Muscle layer of duodenum (tissue), 2 donors: ENCODE measurements at regions not wholly inside any gene's neighbourhood (a gene's known extent, or its start where the extent isn't known, plus 50 kb on each side); places are given as distances from the start of the nearest gene placed in this dataset.
A peak's percentile ranks its signal among the peaks of the same experiment; 100 is the strongest.
"Not testable (repeated sequence)": the region's sequence is repeated elsewhere in the genome, so short reads cannot be mapped to it uniquely, and the experiment has no call there.

Experiments used
- H3K27ac ChIP-seq: one replicate; pipeline ENCODE4 v1.7.0; 2013; ENCODE audit warnings: mild to moderate bottlenecking, low read length
- H3K27me3 ChIP-seq: one replicate; pipeline ENCODE4 v1.7.0; 2013; ENCODE audit warnings: low read depth, mild to moderate bottlenecking, control low read depth, low read length
- H3K36me3 ChIP-seq, 2 donors: one replicate each; pipeline ENCODE4 v1.7.0; 2013; ENCODE audit warnings: low read length in 2 of 2, control low read depth in 1 of 2, mild to moderate bottlenecking in 1 of 2; ENCODE audit not compliant: insufficient read depth in 2 of 2, control insufficient read depth in 1 of 2
- H3K4me1 ChIP-seq, 2 donors: one replicate each; pipeline ENCODE4 v1.7.0; 2013; ENCODE audit warnings: low read length in 2 of 2, mild to moderate bottlenecking in 2 of 2, control low read depth in 1 of 2, moderate library complexity in 1 of 2; ENCODE audit not compliant: insufficient read depth in 2 of 2, control insufficient read depth in 1 of 2
- H3K4me3 ChIP-seq, 2 donors: one replicate each; pipeline ENCODE4 v1.7.0; 2013; ENCODE audit warnings: low read length in 2 of 2, low read depth in 1 of 2, mild to moderate bottlenecking in 1 of 2
- H3K9me3 ChIP-seq, 2 donors: one replicate each; pipeline ENCODE4 v1.7.0; 2013; ENCODE audit warnings: low read length in 2 of 2, control low read depth in 1 of 2, mild to moderate bottlenecking in 1 of 2; ENCODE audit not compliant: control insufficient read depth in 1 of 2
- donor health status: healthy.

DNA sequence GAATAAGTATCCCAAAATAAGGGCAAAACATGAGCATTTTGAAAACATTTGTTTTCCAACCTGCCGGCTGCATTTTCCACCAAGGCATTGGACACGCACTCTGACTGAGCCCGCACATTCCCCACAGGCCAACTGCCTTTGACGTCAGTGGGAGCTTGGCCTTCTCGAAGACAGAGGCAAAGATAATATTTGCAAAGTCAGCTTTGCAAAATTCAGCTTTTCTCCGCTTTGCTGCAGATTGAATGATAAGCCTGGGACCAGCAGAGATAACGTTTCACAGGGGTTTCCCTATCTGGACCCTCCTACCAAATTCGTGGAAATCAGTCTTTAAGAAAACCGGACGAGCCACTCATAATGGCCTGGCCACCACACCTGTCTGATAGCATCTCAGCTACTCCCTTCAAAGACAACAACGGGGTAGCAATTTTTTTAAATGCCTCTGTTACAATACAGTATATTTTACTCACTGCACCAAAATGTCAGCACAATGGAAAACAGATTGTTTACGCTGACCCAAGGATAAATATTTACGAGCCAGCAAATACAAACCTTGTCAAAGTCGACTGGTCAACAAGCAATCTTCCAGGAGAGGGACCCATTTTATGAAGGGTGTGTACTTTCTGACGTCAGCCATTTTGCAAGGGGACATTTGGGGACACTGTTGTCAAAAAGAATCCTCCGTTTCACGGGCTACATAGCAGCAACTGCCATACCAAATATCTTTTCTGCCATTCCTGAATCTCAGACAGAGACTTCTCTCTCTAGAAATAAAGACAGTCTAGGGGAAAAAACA, 100.5 kb downstream of the TFAP2A start:
- H3K27ac ChIP-seq = peak overlapping the region; percentile 29

DNA sequence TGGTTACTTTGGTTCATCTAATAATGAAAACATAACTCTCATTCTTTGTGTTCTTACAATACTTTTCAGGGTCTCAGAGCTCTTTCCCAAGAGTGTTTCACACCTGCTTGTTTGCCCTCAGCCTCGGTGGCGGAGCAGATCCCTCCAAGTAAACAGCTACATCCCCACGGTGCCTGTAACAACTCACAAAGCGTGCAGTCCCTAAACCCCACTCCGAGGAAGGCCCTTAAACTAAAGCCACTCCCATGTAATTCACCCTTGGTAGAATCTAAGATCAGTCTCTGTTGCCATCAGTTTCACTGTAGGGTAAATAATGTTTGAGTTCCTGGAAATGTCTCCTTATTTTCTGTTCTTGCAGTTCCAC, 101.1 kb downstream of the TFAP2A start:
- Histone ChIP-seq H3K27me3 (no peaks in the 10 kb centered on the region), H3K36me3 (no peaks in the 10 kb centered on the region), H3K4me1 (peaks cover 0 to 18% of the 10 kb centered on the region in 2 donors), H3K9me3 (no peaks in the 10 kb centered on the region), H3K4me3 (no peak overlapping the region), H3K27ac (peak overlapping the region; percentile 29)

More for the DNA sequence above, 100.5 kb downstream of the TFAP2A start:
- Histone ChIP-seq H3K27me3 (no peaks in the 10 kb centered on the region), H3K4me1 (peaks cover 0 to 18% of the 10 kb centered on the region in 2 donors), H3K4me3 (no peak overlapping the region), H3K36me3 (no peaks in the 10 kb centered on the region), H3K9me3 (no peaks in the 10 kb centered on the region)

DNA sequence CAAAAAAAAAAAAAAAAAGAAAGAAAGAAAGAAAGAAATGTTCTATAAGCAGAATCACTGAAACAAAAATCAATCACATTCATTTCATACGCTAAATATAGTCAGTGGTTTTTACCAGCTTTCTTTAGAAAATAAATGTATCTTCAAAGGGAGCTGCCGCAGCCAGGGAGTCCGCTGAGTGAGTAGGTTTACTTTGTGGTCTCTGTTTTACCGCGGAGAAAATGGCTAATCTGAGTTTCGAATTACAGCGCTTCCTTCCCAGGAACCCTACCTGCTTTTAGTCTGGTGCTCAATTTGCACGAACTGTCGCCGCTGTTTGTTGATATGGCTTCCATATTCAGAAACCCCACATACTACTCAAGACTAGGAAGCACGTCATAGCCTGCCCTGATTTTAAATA, 102.4 kb downstream of the TFAP2A start:
- Histone ChIP-seq H3K27me3 (no peaks in the 10 kb centered on the region), H3K27ac (no peak overlapping the region), H3K4me1 (peaks cover 0 to 18% of the 10 kb centered on the region in 2 donors), H3K4me3 (no peak overlapping the region), H3K36me3 (no peaks in the 10 kb centered on the region), H3K9me3 (no peaks in the 10 kb centered on the region)

DNA sequence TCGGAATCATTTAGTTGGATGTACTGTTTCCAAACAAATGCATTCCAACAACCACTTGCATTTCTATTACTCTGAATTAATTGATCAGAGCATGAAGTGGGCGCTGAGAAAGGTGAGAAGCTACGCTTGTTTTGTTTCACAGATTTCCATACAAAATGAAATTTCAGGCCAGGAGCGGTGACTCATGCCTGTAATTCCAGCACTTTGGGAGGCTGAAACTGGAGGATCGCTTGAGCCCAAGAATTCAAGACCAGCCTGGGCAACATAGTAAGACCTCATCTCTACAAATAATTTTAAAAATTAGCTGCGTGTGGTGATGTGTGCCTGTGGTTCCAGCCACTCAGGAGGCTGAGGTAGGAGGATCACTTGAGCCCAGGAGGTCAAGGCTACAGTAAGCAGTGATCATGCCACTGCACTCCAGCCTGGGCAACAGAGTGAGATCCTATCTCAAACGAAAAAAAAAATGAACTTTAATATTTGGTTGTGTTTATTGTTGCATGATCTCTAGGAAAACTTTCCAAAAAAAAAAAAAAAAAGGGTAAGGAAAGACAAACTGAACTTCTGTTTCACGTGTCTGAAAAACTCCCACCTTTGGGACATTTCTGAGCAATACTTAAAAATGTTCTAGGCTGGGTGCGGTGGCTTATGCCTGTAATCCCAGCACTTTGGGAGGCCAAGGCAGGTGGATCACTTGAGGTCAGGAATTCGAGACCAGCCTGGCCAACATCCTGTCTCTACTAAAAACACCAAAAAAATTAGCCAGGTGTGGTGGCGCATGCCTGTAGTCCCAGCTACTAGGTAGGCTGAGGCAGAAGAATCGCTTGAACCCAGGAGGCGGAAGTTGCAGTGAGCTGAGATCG, 103.1 kb downstream of the TFAP2A start:
- H3K4me1 ChIP-seq = peaks cover 0 to 18% of the 10 kb centered on the region in 2 donors
- H3K4me3 ChIP-seq, H3K9me3 ChIP-seq, H3K27ac ChIP-seq, H3K36me3 ChIP-seq, H3K27me3 ChIP-seq: not testable (repeated sequence)

DNA sequence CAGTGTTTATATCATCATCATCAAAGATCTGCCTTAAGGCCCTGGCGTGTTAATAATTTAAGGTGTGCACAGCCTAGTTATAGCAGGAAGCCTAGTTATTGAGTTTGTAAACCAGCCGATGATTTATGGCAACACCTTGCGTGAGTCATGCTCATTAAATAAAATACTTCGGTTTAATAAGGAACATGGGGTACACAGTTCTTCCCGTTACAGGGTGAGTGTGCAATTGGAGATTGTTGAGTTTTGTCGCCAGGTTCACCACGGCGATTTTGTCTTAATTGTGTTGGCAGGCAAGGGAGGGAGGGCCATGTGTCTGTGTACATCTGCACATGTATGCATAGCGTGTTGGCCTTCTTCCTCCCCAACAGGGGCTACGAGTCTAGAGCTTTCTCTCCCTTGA, 104.0 kb downstream of the TFAP2A start:
- Histone ChIP-seq H3K36me3 (no peaks in the 10 kb centered on the region), H3K4me3 (no peak overlapping the region), H3K27me3 (no peaks in the 10 kb centered on the region), H3K4me1 (peaks cover 0 to 15% of the 10 kb centered on the region in 2 donors), H3K27ac (no peak overlapping the region), H3K9me3 (no peaks in the 10 kb centered on the region)

DNA sequence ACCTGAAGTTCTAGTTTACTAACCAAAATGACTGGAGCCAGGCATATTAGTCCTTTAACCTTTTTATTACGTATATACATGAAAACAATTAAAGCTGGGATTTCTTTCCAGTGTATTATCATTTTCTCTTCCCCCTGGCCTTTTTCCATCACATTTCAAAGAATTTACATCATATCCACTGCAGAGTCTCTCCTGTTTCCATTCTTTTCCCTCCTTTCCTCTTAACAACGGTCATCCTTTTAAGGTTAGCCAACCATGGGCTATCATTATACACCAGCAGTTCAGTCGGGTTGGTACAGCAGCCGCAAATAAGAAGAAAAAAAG, 104.6 kb downstream of the TFAP2A start:
- Histone ChIP-seq H3K4me3 (no peak overlapping the region), H3K27ac (no peak overlapping the region), H3K36me3 (no peaks in the 10 kb centered on the region), H3K27me3 (no peaks in the 10 kb centered on the region), H3K9me3 (no peaks in the 10 kb centered on the region), H3K4me1 (peaks cover 0 to 9% of the 10 kb centered on the region in 2 donors)

DNA sequence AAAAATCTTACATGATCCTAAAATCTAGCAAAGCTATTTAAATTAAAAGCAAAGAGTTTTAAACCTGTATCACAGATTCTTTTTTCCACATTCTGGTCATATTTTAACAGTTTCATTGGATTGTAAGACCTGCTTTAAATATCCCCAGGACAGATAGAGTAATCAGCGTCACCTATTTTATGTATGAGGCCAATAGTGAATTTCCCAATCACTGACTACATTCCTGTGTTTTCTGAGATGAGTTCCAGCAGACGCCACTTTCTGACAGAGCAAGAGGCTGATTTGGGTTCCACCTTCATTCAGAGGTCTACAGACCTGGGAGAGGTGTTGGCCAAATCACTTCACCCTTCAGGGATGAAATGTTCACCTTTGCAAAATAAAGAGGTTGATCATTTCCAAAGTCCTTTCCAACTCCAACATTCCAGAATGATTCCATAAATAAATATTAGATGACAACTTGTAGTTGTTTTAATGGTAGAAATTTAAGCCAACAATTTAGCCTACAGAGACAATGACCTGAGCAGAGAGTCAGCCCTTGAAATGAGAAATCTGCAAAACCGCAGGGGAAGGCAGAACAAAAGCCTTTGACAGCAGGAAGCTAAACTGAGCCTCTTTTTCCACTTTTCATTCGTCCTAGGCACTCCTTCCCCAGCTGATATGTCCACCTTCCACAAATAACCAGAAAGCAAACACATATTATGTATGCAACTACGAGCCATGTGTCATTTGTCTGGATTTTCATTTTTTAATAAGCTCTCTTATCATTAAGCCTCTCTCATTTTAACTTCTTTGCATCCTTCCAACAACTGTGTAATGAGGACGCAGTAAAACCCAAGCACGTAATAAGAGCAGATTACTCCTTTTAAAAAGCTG, 105.2 kb downstream of the TFAP2A start:
- H3K27ac ChIP-seq = no peak overlapping the region
- H3K4me1 ChIP-seq = peaks cover 0 to 4% of the 10 kb centered on the region in 2 donors
- H3K27me3 ChIP-seq = no peaks in the 10 kb centered on the region
- H3K36me3 ChIP-seq = no peaks in the 10 kb centered on the region
- H3K4me3 ChIP-seq = no peak overlapping the region
- no peaks in the 10 kb centered on the region for H3K9me3 ChIP-seq

DNA sequence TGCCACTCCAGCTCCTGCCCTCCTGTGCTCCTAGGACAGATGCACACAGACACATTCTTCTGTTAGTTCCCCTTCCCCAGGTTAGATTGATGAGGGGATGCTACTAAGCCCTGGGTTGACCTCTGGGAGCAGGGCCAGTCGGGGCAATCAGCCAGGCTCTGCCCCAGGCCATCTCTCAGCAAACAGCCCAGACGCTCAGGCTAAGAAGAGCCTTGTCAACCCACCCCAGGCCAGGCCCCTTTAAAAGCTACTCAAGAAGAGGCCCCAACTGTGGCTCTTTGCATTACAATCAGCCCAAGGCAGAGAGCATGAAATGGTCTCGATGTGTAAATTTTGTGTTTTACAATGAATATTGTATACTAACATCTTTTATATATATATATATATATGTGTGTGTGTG, 107.4 kb downstream of the TFAP2A start:
- H3K27ac ChIP-seq = no peak overlapping the region
- no peaks in the 10 kb centered on the region for H3K27me3 ChIP-seq
- H3K4me1 ChIP-seq = no peaks in the 10 kb centered on the region
- no peak overlapping the region for H3K4me3 ChIP-seq
- no peaks in the 10 kb centered on the region for H3K36me3 ChIP-seq
- H3K9me3 ChIP-seq = no peaks in the 10 kb centered on the region

DNA sequence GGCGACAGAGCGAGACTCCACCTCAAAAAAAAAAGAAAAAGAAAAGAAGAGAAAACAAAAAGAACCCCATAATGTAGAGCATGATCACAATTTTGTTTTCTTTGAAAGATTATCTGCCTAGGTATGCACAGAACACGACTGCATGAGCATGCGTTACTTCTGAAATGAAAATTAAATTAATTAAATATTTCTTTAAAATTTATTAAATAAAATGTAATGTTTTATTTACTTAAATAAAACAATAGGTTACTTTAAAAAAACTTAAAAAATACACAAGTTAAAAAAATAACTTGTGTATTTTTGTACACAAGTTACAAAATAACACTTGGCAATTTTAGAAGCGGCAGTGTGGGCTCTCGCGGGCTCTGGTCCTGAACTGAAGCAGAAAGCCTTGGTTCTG, 107.8 kb downstream of the TFAP2A start:
- Histone ChIP-seq H3K9me3 (no peaks in the 10 kb centered on the region), H3K4me3 (no peak overlapping the region), H3K4me1 (no peaks in the 10 kb centered on the region), H3K27ac (no peak overlapping the region), H3K36me3 (no peaks in the 10 kb centered on the region), H3K27me3 (no peaks in the 10 kb centered on the region)

DNA sequence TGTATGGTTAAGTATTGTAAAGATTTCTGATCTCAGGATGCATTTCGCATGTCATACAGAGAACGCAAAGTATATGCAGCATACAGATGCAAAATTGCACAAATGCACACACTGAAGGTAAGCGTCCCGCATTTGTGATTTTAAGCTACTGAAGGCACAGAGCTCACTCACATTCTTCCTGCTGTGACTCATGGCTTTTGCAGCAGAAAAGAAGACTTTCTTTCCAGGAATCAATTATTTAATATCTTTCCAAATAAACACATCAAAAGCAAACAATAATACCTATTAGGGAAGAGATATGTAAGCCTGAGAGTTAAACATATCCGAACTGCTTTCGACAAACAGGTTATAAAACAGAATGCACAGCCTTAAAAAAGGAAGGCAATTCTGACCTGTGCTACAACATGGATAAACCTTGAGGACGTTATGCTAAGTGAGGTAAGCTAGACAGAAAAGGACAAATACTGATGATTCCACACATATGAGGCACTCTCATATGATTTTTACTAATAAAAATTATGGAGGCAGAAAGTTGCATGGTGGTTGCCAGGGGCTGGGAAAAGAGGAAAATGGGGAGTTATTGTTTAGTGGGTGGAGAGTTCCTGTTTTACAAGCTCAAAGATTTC, 109.0 kb downstream of the TFAP2A start:
- Histone ChIP-seq H3K9me3 (no peaks in the 10 kb centered on the region), H3K4me3 (no peak overlapping the region), H3K36me3 (no peaks in the 10 kb centered on the region), H3K27ac (no peak overlapping the region), H3K27me3 (no peaks in the 10 kb centered on the region), H3K4me1 (no peaks in the 10 kb centered on the region)
